Epithelial cell of proximal tubule (primary cell): ENCODE measurements at regions not wholly inside any gene's neighbourhood (a gene's known extent, or its start where the extent isn't known, plus 50 kb on each side); places are given as distances from the start of the nearest gene placed in this dataset.

ENCODE experiments used
- DNase-seq: peaks from one replicate; pipeline ENCODE4 v3.0.0-alpha.2; 2011; ENCODE audit warnings: low read depth
- H3K4me3 ChIP-seq: 2 replicates; pipeline ENCODE4 v1.5.1; 2011; ENCODE audit warnings: low read depth, mild to moderate bottlenecking, low read length
- TF ChIP-seq, protein P1 (sequence below): conservative IDR thresholded peaks from 2 replicates; pipeline ENCODE4 v1.5.1; 2012; ENCODE audit warnings: low read depth, mild to moderate bottlenecking, low read length

DNA sequence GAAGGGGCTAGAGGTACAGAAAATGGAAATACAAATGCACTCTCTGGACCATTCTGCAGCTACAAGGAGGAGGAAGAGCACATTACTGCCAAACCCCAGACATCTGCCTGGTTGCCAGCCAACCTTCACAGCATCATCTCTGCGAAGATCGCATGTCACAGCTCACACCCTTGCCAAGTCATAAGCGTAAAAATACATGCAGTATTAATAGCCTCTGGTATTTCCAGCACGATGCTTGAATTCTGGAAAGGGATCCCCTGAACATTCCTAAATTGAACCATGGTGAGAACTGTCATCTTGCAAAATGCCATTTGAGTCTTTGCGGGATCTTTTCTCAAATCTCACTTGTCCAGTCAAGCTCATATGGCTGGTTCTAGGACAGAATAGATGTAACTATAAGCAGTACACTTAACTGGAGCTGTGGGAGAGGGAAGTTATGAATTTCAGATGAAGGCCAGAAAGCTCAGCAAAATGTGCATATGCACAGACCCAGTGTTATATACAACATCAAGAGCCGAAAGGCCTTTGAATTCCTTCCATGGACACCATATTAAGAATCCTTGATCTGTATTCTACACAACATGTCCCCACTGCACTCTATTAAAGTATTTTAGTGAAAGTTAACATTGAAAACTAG is 211.6 kb downstream of the DUSP6 start:
- TF ChIP-seq, protein P1, sequence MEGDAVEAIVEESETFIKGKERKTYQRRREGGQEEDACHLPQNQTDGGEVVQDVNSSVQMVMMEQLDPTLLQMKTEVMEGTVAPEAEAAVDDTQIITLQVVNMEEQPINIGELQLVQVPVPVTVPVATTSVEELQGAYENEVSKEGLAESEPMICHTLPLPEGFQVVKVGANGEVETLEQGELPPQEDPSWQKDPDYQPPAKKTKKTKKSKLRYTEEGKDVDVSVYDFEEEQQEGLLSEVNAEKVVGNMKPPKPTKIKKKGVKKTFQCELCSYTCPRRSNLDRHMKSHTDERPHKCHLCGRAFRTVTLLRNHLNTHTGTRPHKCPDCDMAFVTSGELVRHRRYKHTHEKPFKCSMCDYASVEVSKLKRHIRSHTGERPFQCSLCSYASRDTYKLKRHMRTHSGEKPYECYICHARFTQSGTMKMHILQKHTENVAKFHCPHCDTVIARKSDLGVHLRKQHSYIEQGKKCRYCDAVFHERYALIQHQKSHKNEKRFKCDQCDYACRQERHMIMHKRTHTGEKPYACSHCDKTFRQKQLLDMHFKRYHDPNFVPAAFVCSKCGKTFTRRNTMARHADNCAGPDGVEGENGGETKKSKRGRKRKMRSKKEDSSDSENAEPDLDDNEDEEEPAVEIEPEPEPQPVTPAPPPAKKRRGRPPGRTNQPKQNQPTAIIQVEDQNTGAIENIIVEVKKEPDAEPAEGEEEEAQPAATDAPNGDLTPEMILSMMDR = no peak
- no peak overlapping the region for H3K4me3 ChIP-seq
- no peak for DNase-seq

DNA sequence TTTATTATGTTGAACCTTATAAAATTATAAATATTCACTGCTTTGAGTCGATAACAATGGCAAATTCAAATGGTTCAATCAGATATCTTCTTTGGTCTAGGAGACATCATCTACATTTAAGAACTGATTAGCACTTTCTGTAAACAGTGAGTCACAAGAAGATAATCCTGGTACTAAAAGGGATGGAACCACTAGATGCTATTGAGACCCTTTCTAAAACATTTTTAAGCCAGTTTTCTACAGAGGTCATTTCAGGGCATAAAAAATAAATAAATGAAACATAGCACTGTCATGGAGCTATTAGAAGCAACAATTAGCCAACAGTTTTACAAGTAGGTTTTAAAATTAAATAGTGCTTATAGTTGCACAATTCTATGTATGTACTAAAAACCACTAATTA is 212.2 kb downstream of the DUSP6 start:
- TF ChIP-seq, protein P1 = no peak
- no peak for DNase-seq
- H3K4me3 ChIP-seq = no peak overlapping the region

DNA sequence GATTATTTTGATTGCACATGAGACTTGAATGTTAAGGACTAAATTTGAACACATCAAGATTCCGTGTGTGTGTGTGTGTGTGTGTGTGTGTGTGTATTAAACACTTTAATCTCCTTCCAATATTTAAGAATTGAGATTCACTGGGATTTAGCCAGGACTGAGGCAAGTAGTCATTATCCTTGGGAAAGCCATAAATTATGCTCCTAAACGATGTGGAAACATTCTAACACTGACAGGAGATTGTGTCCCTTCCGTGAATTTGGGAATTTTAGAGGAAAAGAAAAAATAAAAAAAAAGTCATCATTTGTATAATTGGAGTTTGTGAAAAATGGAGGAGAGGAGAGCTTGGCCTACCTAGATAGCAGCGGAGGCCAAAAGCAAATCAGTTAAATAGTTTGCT is 212.9 kb downstream of the DUSP6 start:
- no peak overlapping the region for H3K4me3 ChIP-seq
- no peak for DNase-seq
- TF ChIP-seq, protein P1 = no peak

DNA sequence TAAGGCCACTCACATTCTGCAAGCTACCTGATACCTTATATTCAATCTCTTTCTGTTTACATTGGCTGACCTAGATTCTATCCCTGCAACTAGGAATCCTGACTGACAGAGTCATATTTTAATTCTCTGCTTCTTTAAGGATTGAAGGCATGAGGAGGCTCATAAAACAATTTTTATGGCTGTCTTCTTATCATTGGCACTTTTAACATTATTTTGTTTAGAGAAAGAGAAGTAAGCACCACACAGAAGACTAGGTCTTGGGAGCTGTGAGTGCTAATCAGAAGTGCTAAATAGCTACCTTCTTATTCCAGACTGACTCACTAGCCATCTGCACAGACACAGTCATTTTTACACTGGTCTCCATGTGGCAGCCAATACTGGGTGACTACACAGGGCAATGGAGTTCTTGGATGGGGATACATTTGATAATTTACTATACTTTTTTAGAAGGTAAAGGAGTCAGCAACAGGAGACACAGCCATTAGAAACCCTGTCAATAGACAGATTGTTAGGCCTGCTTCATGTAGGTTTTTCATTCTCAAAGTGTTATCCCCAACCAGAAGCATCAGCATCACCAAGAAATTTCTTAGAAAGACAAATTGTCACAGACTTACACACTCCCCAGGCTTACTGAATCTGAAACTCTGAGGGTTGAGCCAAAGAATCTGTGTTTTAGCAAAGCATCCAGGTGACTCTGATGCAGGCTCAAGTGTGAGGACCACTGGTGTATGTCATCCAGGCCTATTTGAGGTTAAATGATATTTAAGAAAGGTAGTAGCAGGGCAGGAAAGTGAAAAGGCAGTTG is 214.1 kb downstream of the DUSP6 start:
- no peak for DNase-seq
- no peak overlapping the region for H3K4me3 ChIP-seq
- TF ChIP-seq, protein P1 = no peak

DNA sequence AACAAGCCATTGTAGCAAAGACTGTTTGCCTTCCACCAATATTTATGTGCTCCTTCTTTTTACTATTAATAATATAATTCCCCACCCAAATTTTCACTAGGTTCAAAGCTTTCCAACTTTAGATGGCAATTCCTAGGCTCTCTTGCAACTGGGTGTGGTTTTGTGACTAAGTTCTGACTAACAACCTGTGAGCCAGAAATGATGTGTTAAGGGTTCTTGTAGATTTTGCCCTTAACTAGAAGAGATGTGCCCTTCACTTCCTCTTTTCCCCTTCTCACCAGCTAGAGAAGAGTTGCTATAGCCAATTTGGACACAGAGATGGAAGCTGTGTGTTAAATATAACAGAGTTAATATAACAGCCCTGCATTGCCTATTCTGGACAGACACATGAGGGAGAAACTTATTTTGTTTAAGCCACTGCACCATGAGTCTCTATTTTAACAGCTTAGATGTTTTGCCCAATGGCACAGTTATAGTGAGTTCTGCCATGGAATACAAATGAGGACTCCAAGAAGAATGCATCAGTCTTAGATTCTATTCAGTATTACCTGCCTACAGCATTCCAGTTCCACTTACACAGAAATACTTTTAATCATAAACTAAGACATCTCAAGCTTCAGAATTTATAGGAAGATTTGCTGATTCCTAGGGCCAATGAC is 216.2 kb downstream of the DUSP6 start:
- no peak overlapping the region for H3K4me3 ChIP-seq
- TF ChIP-seq, protein P1 = no peak
- no peak for DNase-seq

DNA sequence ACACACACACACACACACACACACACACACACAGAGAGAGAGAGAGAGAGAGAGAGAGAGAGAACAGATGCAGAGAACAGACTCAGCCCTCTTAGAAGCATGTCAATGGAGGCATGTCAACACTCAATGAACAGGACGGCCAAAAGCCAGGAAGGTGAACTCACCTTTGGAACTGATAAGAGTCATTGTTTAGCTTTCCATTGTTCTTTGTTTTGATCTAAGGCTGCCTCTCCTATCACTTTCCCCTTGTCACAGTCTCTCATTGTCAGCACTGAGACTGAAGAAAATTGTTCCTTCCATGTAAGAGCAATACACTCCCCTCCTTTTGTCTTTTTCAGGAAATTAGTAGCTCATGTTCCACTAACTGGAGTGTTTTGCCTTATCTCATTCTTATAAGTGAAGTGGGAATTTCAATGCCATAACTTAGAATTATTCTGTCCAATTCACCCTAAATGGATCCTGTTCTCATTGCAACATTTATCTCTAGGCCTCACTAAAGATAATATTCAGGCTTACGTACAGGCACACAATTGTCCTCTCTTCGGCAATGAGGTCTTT is 218.0 kb downstream of the DUSP6 start:
- no peak overlapping the region for H3K4me3 ChIP-seq
- DNase-seq = no peak
- TF ChIP-seq, protein P1 = no peak
